ENCODE measurements at regions not wholly inside any gene's neighbourhood (a gene's known extent, or its start where the extent isn't known, plus 50 kb on each side); places are given as distances from the start of the nearest gene placed in this dataset.

DNA sequence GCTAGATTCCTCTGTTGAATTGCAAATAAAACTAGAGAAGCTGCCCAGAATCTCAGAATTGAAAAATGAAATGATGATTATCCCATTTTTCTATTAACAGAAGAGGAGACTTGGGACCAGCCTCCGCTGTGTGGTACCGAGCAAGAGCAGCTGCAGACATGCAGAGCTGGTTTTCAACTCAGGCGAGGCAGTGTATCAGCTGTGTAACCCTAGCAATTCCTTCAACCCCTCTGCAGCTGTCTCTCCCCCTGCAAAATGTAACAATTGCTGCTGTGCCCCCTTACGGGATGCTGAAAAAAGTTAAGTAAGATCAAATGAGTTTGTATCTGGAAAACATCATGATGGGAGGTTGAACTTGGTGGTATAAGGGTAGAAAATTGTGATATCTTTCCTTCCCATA, 98.5 kb upstream of the C3orf80 start:
- TF ChIP-seq POLR2A (IDR thresholded peaks at IDR 0.05) = no peak
- TF ChIP-seq, protein P1, sequence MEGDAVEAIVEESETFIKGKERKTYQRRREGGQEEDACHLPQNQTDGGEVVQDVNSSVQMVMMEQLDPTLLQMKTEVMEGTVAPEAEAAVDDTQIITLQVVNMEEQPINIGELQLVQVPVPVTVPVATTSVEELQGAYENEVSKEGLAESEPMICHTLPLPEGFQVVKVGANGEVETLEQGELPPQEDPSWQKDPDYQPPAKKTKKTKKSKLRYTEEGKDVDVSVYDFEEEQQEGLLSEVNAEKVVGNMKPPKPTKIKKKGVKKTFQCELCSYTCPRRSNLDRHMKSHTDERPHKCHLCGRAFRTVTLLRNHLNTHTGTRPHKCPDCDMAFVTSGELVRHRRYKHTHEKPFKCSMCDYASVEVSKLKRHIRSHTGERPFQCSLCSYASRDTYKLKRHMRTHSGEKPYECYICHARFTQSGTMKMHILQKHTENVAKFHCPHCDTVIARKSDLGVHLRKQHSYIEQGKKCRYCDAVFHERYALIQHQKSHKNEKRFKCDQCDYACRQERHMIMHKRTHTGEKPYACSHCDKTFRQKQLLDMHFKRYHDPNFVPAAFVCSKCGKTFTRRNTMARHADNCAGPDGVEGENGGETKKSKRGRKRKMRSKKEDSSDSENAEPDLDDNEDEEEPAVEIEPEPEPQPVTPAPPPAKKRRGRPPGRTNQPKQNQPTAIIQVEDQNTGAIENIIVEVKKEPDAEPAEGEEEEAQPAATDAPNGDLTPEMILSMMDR (IDR thresholded peaks at IDR 0.05) = no peak
